ENCODE measurements at regions not wholly inside any gene's neighbourhood (a gene's known extent, or its start where the extent isn't known, plus 50 kb on each side); places are given as distances from the start of the nearest gene placed in this dataset.
A peak's percentile ranks its signal among the peaks of the same experiment; 100 is the strongest.
"Not testable (repeated sequence)": the region's sequence is repeated elsewhere in the genome, so short reads cannot be mapped to it uniquely, and the experiment has no call there.

GRCh38 chr4:125225806-125226205, 88.9 kb upstream of the FAT4 start:
- H2AFZ ChIP-seq (ENCODE audit: low read length), result no peak overlapping the region
- no peak overlapping the region for H2BK120ac ChIP-seq (ENCODE audit: low read depth, low read length)
- H3K23ac ChIP-seq (ENCODE audit: low read depth, low read length, poor library complexity), result no peak overlapping the region
- H3K9me3 ChIP-seq (replicated peaks in 1 of 2; ENCODE audit: control insufficient read depth in 2 of 2, insufficient read depth in 1 of 2, low read depth in 1 of 2, low read length in 2 of 2), result no peaks in the 10 kb centered on the region
- no peak overlapping the region for H2BK15ac ChIP-seq (ENCODE audit: low read length)
- no peak overlapping the region for H4K8ac ChIP-seq (ENCODE audit: low read depth, low read length)
- no CpG with 5 or more reads among the region's 2 CpGs for WGBS, 2 donors (ENCODE audit: extremely low coverage in 2 of 2, insufficient read length in 2 of 2, insufficient replicate concordance in 1 of 2)
- no peak overlapping the region for H2BK5ac ChIP-seq (ENCODE audit: low read length)
- H3K4me3 ChIP-seq (ENCODE audit: low read length in 2 of 2), result no peak overlapping the region
- H3K4me1 ChIP-seq (ENCODE audit: control insufficient read depth in 2 of 2, insufficient read depth in 1 of 2, low read depth in 1 of 2, low read length in 2 of 2), result no peaks in the 10 kb centered on the region
- H3K9ac ChIP-seq (ENCODE audit: low read depth, low read length, poor library complexity), result no peak overlapping the region
- H2AK5ac ChIP-seq (ENCODE audit: low read depth, low read length), result no peak overlapping the region
- H3K14ac ChIP-seq (ENCODE audit: low read length), result no peak overlapping the region
- no peaks in the 10 kb centered on the region for H3K36me3 ChIP-seq (replicated peaks in 1 of 2; ENCODE audit: control insufficient read depth in 2 of 2, insufficient read depth in 2 of 2, low read length in 2 of 2)
- no peaks in the 10 kb centered on the region for H3K79me1 ChIP-seq (ENCODE audit: low read depth, low read length)
- H3K4me2 ChIP-seq (ENCODE audit: insufficient read depth, low read length, poor library complexity, severe bottlenecking), result no peak overlapping the region
- no peak overlapping the region for H3K27ac ChIP-seq (replicated peaks; ENCODE audit: low read length)
- no peak overlapping the region for H4K91ac ChIP-seq (ENCODE audit: low read depth, low read length, poor library complexity)
- H3K4ac ChIP-seq (ENCODE audit: low read length), result no peak overlapping the region
- no peak overlapping the region for H3K18ac ChIP-seq (ENCODE audit: low read length)
- DNase-seq (ENCODE audit: low spot score), result no peak
- H2BK12ac ChIP-seq (ENCODE audit: low read length), result no peak overlapping the region
- H3K27me3 ChIP-seq (ENCODE audit: control insufficient read depth in 3 of 3, insufficient read depth in 3 of 3, low read depth in 1 of 3, low read length in 3 of 3), result no peaks in the 10 kb centered on the region

- H3K23ac ChIP-seq (ENCODE audit: low read depth, low read length, poor library complexity), result no peak overlapping the region
- no peak overlapping the region for H2BK5ac ChIP-seq (ENCODE audit: low read length)
- no peaks in the 10 kb centered on the region for H3K27me3 ChIP-seq (ENCODE audit: control insufficient read depth in 3 of 3, insufficient read depth in 3 of 3, low read depth in 1 of 3, low read length in 3 of 3)
- H3K9ac ChIP-seq (ENCODE audit: low read depth, low read length, poor library complexity), result no peak overlapping the region
- no peak overlapping the region for H4K91ac ChIP-seq (ENCODE audit: low read depth, low read length, poor library complexity)
- no peaks in the 10 kb centered on the region for H3K79me1 ChIP-seq (ENCODE audit: low read depth, low read length)
- H3K4me1 ChIP-seq (ENCODE audit: control insufficient read depth in 2 of 2, insufficient read depth in 1 of 2, low read depth in 1 of 2, low read length in 2 of 2), result no peaks in the 10 kb centered on the region
- DNase-seq (ENCODE audit: low spot score), result no peak
- H2BK15ac ChIP-seq (ENCODE audit: low read length), result no peak overlapping the region
- H2BK12ac ChIP-seq (ENCODE audit: low read length), result no peak overlapping the region
- no peaks in the 10 kb centered on the region for H3K36me3 ChIP-seq (replicated peaks in 1 of 2; ENCODE audit: control insufficient read depth in 2 of 2, insufficient read depth in 2 of 2, low read length in 2 of 2)
- no peak overlapping the region for H3K18ac ChIP-seq (ENCODE audit: low read length)
- no peaks in the 10 kb centered on the region for H3K9me3 ChIP-seq (replicated peaks in 1 of 2; ENCODE audit: control insufficient read depth in 2 of 2, insufficient read depth in 1 of 2, low read depth in 1 of 2, low read length in 2 of 2)
- no peak overlapping the region for H2AK5ac ChIP-seq (ENCODE audit: low read depth, low read length)
- H3K4me3 ChIP-seq (ENCODE audit: low read length in 2 of 2), result no peak overlapping the region
- H3K14ac ChIP-seq (ENCODE audit: low read length), result no peak overlapping the region
- no peak overlapping the region for H3K27ac ChIP-seq (replicated peaks; ENCODE audit: low read length)
- no CpG with 5 or more reads among the region's 1 CpG for WGBS, 2 donors (ENCODE audit: extremely low coverage in 2 of 2, insufficient read length in 2 of 2, insufficient replicate concordance in 1 of 2)
- H2AFZ ChIP-seq (ENCODE audit: low read length), result peak overlapping the region; percentile 40
- no peak overlapping the region for H4K8ac ChIP-seq (ENCODE audit: low read depth, low read length)
- no peak overlapping the region for H3K4ac ChIP-seq (ENCODE audit: low read length)
- no peak overlapping the region for H2BK120ac ChIP-seq (ENCODE audit: low read depth, low read length)
- no peak overlapping the region for H3K4me2 ChIP-seq (ENCODE audit: insufficient read depth, low read length, poor library complexity, severe bottlenecking)
These were observed 114.2 kb upstream of the FAT4 start for GRCh38 chr4:125200556-125200955.

GRCh38 chr4:125198916-125199315, 115.8 kb upstream of the FAT4 start:
- H3K4ac ChIP-seq (ENCODE audit: low read length), result no peak overlapping the region
- no peak for DNase-seq (ENCODE audit: low spot score)
- no peak overlapping the region for H3K18ac ChIP-seq (ENCODE audit: low read length)

GRCh38 chr4:125191874-125192459, 122.8 kb upstream of the FAT4 start:
- H2BK12ac ChIP-seq (ENCODE audit: low read length); H3K4me2 ChIP-seq (ENCODE audit: insufficient read depth, low read length, poor library complexity, severe bottlenecking); H2BK5ac ChIP-seq (ENCODE audit: low read length); H3K27ac ChIP-seq (replicated peaks; ENCODE audit: low read length); H2BK15ac ChIP-seq (ENCODE audit: low read length); H3K4ac ChIP-seq (ENCODE audit: low read length); H3K4me1 ChIP-seq (ENCODE audit: control insufficient read depth in 2 of 2, insufficient read depth in 1 of 2, low read depth in 1 of 2, low read length in 2 of 2); H3K18ac ChIP-seq (ENCODE audit: low read length); H4K8ac ChIP-seq (ENCODE audit: low read depth, low read length); H3K36me3 ChIP-seq (replicated peaks in 1 of 2; ENCODE audit: control insufficient read depth in 2 of 2, insufficient read depth in 2 of 2, low read length in 2 of 2); H3K23ac ChIP-seq (ENCODE audit: low read depth, low read length, poor library complexity); H3K9me3 ChIP-seq (replicated peaks in 1 of 2; ENCODE audit: control insufficient read depth in 2 of 2, insufficient read depth in 1 of 2, low read depth in 1 of 2, low read length in 2 of 2); DNase-seq (ENCODE audit: low spot score); H3K9ac ChIP-seq (ENCODE audit: low read depth, low read length, poor library complexity); H2BK120ac ChIP-seq (ENCODE audit: low read depth, low read length); H4K91ac ChIP-seq (ENCODE audit: low read depth, low read length, poor library complexity); H3K79me1 ChIP-seq (ENCODE audit: low read depth, low read length); H3K27me3 ChIP-seq (ENCODE audit: control insufficient read depth in 3 of 3, insufficient read depth in 3 of 3, low read depth in 1 of 3, low read length in 3 of 3); H3K14ac ChIP-seq (ENCODE audit: low read length); H3K4me3 ChIP-seq (ENCODE audit: low read length in 2 of 2); H2AK5ac ChIP-seq (ENCODE audit: low read depth, low read length): not testable (repeated sequence)
- peak overlapping the region; percentile 11 for H2AFZ ChIP-seq (ENCODE audit: low read length)
- no CpG with 5 or more reads among the region's 30 CpGs for WGBS, 2 donors (ENCODE audit: extremely low coverage in 2 of 2, insufficient read length in 2 of 2, insufficient replicate concordance in 1 of 2)

More at GRCh38 chr4:125198916-125199315, 115.8 kb upstream of the FAT4 start:
- no peak overlapping the region for H2BK12ac ChIP-seq (ENCODE audit: low read length)
- no peak overlapping the region for H3K14ac ChIP-seq (ENCODE audit: low read length)
- WGBS, 2 donors (ENCODE audit: extremely low coverage in 2 of 2, insufficient read length in 2 of 2, insufficient replicate concordance in 1 of 2), result no CpG with 5 or more reads among the region's 2 CpGs
- H3K4me2 ChIP-seq (ENCODE audit: insufficient read depth, low read length, poor library complexity, severe bottlenecking), result no peak overlapping the region
- H3K27ac ChIP-seq (replicated peaks; ENCODE audit: low read length), result no peak overlapping the region
- no peaks in the 10 kb centered on the region for H3K27me3 ChIP-seq (ENCODE audit: control insufficient read depth in 3 of 3, insufficient read depth in 3 of 3, low read depth in 1 of 3, low read length in 3 of 3)
- H2BK120ac ChIP-seq (ENCODE audit: low read depth, low read length), result no peak overlapping the region
- no peaks in the 10 kb centered on the region for H3K9me3 ChIP-seq (replicated peaks in 1 of 2; ENCODE audit: control insufficient read depth in 2 of 2, insufficient read depth in 1 of 2, low read depth in 1 of 2, low read length in 2 of 2)
- H4K8ac ChIP-seq (ENCODE audit: low read depth, low read length), result no peak overlapping the region
- no peaks in the 10 kb centered on the region for H3K36me3 ChIP-seq (replicated peaks in 1 of 2; ENCODE audit: control insufficient read depth in 2 of 2, insufficient read depth in 2 of 2, low read length in 2 of 2)
- no peak overlapping the region for H2AK5ac ChIP-seq (ENCODE audit: low read depth, low read length)
- no peak overlapping the region for H3K9ac ChIP-seq (ENCODE audit: low read depth, low read length, poor library complexity)
- no peak overlapping the region for H4K91ac ChIP-seq (ENCODE audit: low read depth, low read length, poor library complexity)
- no peaks in the 10 kb centered on the region for H3K4me1 ChIP-seq (ENCODE audit: control insufficient read depth in 2 of 2, insufficient read depth in 1 of 2, low read depth in 1 of 2, low read length in 2 of 2)
- H2BK5ac ChIP-seq (ENCODE audit: low read length), result no peak overlapping the region
- no peaks in the 10 kb centered on the region for H3K79me1 ChIP-seq (ENCODE audit: low read depth, low read length)
- no peak overlapping the region for H3K23ac ChIP-seq (ENCODE audit: low read depth, low read length, poor library complexity)
- H2AFZ ChIP-seq (ENCODE audit: low read length), result peak overlapping the region; percentile 58
- H3K4me3 ChIP-seq (ENCODE audit: low read length in 2 of 2), result no peak overlapping the region
- no peak overlapping the region for H2BK15ac ChIP-seq (ENCODE audit: low read length)
